ENCODE measurements at regions not wholly inside any gene's neighbourhood (a gene's known extent, or its start where the extent isn't known, plus 50 kb on each side); places are given as distances from the start of the nearest gene placed in this dataset.
A peak's percentile ranks its signal among the peaks of the same experiment; 100 is the strongest.
"Not testable (repeated sequence)": the region's sequence is repeated elsewhere in the genome, so short reads cannot be mapped to it uniquely, and the experiment has no call there.

DNA sequence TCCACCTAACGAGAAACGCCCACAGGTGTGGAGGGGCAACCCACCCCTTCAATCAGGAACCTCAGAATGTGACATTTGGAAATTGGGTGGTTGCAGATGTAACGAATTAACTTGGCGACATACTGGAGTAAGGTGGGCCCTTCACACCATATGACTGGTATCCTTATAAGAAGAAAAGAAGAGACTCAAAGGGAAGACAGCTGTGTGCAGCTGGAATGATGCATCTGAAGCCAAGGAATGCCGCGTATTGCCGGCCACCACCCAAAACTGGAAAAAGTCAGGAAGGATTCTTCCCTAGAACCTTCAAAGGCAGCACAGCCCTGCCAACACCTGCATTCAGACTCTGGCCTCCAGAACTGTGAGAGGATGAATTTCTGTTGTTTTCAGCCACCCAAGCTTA is 270.0 kb upstream of the FRG2C start:
- not testable (repeated sequence) for DNase-seq (ENCODE audit: low spot score)

DNA sequence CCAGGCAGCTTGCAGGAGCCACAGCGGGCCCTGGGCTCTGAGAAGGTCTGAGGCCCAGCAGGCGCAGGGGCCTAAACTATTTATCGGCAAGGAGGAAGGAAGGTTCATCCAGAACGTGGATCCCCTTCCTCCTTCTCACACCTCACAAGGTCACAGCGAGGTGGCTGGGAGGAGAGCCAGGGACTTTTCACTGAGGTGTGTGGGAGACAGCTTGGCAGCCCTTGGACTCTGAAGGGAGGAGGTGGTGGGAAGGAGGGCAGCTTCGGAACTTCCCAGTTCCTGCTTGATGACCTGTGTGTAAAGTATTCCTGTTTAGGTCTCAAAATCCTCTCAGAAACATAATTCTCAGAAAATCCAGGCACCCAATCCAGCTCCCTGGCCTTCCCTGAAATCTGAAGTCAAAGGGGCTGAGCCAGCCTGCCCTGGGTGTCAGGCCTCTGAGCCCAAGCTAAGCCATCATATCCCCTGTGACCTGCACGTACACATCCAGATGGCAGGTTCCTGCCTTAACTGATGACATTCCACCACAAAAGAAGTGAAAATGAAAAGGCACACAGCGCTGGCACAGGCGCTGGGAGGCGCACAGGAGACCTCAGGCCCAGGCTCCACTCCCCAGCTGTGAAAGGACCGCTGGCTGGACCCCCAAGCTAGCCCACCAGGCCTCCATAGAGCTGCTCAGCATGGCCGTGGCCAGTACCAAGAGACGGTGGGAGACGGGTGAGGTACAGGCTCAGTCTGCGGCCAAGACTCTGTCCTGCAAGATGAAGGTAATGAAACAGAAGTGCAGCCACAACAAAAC is 269.4 kb upstream of the FRG2C start:
- not testable (repeated sequence) for DNase-seq (ENCODE audit: low spot score)

DNA sequence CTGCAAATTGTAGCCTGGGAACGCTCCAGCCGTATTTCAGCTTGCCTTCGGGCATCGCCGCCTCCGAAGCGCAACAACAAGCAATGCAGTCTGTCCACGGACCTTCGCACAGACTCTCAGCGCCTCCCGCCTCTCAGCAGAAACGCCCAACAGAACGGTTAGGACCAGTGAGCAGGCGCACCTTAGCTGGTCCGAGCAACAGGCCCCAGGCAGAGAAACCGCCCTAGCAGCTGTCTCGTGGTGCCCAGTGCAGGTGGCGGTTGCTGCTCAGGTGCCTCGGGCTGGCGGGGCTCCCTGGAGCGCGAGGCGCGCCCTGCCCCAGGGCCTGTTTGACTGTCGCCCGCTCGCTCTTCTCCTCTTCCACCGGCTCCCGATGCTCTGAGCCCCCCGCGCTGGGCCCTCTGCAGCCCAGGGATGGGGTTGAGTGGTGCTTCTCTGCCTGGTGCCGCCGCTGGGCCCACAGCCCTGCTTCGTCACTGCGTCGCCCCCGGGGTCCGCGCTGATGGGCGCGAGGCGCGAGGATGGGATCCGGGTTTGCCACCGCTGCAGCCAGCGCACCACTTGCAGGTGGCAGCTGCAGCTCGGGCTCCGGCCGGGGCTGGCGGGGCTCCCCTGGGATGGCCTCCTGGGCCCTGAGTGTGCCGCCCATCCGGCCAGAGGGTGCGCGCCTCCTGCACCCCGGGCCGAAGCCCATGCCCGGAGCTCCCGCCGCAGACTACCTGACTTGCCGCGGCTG is 268.4 kb upstream of the FRG2C start:
- no peak for DNase-seq (ENCODE audit: low spot score)

DNA sequence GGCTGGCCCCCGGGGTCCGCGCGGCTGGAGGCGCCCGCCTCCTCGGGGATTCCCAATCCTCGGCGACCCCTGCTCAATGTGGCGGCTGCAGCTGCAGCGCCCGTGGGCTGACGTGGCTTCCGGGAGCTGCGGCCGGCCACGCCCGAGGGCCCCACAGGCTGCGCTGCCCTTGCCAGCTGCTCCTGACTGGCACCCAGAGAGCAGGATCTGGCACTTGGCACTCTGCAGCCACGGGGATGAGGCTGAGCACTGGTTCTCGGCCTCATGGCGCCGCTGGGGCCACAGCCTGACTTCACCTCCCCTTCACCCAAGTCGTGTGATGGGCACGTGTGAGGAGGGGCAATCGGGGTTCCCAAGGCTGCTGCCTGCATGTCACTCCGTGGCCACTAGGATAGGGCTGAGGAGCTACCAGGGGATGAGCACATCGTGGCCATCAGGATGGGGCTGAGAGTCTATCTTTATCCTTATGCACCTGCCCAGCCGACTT is 267.8 kb upstream of the FRG2C start:
- DNase-seq (ENCODE audit: low spot score): no peak

DNA sequence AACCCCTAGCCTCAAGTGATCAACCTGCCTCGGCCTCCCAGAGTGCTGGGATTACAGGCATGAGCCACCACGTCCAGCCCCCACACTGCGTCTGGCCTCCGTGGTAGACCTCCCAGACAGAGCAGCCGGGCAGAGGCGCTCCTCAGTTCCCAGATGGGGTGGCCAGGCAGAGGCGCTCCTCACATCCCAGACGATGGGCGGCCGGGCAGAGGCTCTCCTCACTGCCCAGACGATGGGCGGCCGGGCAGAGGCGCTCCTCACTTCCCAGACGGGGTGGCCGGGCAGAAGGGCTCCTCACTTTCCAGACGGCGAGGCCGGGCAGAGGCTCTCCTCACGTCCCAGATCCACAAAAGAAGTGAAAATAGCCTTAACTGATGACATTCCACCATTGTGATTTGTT is 266.6 kb upstream of the FRG2C start:
- not testable (repeated sequence) for DNase-seq (ENCODE audit: low spot score)

DNA sequence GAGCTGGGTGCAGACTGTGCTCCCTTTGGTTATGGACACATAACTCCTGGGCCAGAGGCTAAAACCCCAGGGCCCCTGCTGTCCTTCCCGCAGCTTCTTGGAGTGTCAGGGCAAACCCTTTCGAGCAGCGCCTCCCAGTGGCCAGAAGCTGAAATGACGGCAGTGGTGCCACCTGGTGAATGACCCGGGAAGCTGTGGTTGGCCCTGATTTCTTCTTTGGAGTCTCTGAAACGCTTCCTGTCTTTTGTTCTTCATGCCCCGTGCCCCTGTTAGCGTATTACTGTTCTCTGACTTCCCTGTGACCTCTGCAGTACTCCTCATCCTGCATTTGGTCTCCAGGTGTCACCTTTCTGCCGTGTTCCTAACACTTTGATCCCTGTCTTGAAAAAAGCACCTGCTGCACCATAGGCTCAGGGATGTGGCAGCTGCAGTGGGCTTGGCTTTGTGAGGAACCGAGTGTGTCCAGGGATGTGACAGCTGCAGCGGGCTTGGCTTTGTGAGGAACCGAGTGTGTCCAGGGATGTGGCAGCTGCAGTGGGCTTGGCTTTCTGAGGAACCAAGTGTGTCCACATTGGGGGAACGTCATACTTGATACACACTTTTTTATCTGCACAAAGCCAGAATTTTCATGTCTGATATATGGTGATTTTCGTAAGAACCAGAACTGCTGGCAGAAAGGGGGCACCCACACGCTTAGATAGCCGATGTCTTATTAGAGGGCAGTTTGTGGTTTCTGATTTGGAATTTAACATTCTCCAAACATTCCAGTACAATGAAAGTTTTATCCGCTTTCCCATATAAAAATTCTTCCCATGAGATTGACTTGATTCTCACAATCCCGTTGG is 241.8 kb upstream of the FRG2C start:
- DNase-seq (ENCODE audit: low spot score): not testable (repeated sequence)

DNA sequence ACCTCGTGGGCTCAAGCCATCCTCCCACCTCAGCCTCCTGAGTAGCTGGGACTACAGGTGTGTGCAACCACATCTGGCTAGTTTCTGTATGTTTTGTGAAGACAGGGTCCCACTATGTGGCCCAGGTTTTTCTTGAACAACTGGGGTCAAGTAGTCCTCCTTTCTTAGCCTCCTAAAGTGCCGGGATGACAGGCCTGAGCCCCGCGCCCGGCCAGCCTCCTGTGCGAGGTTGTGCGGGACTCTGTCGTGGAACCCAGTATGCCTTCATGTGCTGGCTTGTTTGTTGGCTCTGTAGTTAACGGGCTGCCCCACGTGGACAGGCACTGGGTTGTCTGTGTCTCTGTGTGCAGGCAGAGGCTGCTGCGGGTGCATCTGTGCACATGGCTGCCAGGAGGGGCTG is 238.7 kb upstream of the FRG2C start:
- DNase-seq (ENCODE audit: low spot score): not testable (repeated sequence)

DNA sequence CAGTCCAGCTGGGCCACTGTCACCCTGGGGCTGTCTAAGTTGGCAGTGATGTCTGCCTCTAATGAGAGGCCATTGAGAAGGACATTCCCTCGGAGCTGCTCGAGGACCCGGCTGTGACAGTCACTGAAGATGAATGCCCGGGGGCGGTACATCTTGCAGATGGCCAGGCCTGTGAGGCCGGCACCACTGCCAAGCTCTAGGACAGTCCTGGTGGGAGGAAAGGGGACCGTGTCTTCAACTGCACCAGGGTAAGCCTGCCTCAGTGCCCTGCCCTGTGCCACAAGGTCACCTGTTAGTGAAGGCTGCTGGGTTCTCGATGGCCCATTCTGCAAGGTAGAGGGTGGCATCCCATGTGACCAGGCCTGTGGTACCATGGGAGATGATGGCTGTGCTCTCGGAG is 236.6 kb upstream of the FRG2C start:
- not testable (repeated sequence) for DNase-seq (ENCODE audit: low spot score)

DNA sequence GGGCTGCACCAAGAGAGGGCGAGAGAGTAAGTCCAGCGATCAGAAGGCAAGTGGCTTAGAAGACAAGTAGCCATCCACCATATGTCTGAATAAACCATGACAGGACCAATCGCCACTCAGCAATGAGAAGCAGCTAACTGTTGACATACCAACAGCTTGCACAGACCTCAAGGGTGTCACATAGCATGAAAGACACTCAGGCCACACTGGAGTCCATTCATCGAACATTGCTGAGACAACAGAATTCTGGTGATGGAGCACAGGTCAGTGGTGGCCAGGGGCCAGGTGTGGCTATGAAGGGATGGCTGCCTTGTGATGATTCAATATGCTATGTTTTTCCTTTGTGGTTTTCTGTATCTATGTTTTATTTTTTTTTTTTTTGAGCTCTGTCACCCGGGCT is 236.2 kb upstream of the FRG2C start:
- DNase-seq (ENCODE audit: low spot score): not testable (repeated sequence)

DNA sequence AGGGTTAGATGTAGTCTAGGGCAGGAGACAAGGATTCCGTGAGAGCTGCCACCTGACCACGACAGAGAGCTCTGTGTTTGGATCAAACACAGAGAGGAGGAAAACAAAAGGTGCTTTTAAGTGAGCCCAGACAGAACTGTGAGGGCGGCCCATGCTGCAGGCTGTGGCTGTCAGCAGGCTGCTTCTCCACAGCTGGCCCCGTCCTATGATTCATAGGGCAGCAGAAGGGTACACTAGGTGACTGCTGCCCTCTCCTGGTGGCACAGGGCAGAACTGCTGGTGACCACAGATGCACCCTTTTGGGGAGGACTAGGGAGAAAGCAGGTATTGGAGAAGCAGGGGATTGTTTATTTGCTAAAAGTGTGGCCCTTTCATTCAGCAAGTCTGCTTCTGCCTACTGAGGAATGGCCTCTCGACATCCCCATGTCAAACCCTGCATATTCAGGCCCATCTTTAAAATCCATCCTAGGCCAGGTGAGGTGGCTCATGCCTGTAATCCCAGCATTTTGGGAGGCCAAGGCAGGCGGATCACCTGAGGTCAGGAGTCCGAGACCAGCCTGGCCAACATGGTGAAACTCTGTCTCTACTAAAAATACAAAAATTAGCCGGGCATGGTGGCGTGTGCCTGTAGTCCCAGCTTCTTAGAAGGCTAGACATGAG is 234.4 kb upstream of the FRG2C start:
- peak; percentile 89 for DNase-seq (ENCODE audit: low spot score)

DNA sequence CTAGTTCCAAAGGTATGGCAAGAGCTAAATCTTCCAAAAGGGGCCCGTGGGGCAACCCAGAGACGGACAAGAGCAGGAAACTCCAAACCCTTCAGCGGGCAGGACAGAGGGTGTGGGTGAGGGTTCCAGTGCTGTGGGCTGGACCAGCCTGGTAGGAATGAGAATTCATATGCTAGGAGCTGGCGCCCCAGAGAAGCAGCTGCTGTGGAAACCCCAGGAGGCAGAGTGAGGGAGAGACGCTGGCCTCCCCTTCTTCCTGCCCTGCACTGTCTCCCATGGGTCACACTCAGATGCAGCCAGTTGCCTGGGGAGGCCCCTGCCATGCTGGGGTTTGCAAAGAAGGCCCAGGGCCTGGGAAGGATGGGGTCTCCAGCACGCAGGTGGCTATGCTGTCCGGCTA is 233.7 kb upstream of the FRG2C start:
- DNase-seq (ENCODE audit: low spot score): not testable (repeated sequence)

DNA sequence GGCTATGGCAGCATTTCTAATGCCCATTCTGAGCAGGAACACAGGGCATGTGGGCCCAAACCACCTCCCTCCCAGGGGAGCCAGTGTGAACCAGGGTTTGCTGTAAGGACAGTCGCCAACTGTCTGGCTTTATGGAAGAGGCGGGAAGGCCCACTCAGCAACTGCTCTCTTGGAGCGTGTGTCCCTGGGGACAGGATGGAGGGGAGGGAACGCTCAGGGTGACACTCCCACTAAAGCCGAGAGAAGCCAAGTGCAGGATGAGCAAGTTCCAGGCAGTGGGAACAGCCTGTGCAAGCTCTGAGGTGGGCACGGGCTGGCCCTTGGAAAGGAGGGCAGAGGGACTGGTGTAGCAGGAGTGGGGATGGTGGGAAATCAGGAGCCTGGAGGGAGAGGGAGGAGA is 233.0 kb upstream of the FRG2C start:
- peak; percentile 16 for DNase-seq (ENCODE audit: low spot score)

DNA sequence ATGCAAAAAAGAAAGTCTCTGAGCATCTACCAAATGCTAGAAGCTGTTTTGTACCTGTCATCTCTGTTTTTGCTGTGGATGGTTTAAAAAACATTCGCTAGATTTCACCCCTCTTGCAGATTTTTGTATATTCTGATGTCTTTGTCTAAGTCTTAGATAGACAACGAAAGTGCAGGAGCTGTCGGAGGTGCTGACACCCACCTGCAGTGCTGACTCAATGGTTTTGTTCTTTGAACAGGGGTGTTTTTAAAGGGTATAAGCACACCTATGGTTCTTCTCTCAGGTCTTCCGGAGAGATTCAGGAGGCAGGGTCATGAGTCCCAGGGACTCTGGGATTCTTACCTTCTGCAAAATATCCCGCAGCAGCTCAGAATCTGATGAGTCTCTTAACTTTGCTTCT is 231.7 kb upstream of the FRG2C start:
- DNase-seq (ENCODE audit: low spot score): not testable (repeated sequence)

DNA sequence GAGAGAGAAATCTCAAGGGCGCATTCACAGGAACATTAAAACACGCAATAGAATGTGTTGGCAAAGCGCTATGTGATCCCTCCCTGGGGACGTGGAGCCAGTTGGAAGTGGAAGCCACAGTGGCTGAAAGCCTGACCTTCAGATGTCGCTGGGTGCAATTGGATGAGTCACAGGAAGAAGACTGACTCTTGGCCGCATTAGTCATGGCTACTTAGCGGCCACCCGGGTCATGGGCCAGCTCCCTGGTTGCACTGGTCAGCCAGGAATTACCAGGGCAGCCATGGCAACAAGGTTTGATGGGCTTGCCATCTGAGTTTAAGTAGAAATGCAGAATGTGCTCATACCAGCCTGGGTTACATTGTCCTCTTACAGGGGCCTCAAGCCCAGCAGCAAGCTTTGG is 231.2 kb upstream of the FRG2C start:
- not testable (repeated sequence) for DNase-seq (ENCODE audit: low spot score)

DNA sequence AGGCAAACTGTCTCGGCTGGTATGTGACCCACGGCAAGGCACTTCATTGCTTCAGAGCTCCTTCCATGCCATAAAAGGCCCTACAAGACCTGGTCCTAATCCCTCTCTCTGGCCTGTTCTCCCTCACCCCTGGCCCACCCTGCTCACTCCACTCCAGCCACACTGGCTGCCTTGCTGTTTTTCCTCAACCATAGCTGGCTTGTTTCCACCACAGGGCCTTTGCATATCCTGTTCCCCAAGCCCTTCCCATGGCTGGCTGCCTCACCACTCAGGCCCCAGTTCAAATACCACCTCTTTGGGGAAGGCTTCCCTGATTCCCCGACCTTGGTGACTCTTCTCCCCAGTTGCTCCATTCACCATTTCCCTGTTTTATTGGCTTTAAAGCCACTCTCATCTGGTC is 230.8 kb upstream of the FRG2C start:
- not testable (repeated sequence) for DNase-seq (ENCODE audit: low spot score)

DNA sequence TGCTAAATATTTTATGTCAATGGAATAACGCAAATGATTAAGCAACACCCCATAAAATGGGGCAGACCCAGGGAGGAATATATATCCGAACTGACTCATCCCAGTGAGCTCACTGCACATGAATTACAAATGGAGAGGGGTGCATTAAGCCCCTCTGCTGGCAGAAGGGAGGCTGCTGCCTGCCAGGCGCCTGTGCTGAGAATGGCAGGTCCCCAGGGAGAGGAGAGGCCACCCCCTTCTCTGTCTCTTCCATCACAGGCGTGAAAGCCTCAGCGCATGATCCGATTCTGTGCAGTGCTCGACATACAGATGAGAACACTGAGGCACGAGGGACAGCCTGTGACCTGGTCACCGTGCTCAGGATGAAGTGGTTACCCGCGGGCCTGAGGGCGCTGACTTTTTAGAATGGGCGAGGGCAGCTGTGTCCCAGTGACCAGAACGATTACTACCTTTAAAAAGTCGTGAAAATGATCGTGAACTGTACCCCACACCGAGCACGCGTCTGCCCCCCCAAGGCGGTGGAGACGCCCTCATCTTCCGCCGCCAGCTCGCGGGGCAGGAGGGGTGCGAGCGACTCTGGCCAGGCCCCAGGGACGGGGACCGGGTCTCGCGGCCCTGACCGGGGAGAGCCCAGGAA is 229.7 kb upstream of the FRG2C start:
- peak; percentile 27 for DNase-seq (ENCODE audit: low spot score)

DNA sequence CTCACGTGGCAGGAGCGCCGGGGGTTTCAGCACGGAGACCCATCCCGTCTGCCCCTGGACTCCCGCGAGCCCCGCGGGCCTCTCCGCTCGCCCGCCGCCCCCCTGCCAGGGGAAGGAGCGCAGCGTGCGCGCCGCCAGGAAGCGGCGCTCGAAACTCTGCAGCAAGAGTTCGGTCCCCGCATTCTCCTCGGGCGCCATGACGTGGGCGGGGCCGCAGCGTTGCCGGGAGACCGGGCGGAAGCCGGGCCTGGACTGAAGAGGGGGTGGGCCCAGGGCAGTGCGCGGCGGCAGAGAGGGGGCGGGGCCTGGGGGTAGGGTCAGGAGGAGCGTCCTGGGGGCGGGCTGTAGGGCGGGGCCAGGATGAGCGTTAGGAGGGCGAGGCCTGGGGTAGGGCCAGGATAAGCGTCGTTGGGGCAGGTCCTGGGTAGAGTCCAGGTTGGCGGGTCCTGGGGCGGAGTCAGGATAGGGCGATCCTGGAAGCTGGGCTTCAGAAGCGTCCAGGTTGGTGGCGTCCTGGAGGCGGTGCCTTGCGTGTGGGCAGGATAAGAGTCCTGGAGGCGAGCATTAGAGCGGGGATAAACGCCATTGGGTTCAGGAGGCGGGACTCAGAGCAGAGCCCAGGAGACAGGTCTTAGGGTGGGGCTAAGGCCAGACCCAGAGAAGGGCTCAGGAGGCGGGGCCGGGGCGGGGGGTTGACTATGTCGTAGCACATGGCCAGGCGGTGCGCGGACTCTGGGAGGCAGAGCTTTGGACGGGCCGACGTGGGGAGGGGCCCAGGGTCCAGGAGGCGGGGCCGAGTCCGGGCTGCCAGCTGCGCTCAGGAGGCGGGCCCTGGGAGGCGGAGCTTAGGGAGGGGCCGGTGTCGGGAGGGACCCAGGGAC is 229.0 kb upstream of the FRG2C start:
- peak; percentile 98 for DNase-seq (ENCODE audit: low spot score)

DNA sequence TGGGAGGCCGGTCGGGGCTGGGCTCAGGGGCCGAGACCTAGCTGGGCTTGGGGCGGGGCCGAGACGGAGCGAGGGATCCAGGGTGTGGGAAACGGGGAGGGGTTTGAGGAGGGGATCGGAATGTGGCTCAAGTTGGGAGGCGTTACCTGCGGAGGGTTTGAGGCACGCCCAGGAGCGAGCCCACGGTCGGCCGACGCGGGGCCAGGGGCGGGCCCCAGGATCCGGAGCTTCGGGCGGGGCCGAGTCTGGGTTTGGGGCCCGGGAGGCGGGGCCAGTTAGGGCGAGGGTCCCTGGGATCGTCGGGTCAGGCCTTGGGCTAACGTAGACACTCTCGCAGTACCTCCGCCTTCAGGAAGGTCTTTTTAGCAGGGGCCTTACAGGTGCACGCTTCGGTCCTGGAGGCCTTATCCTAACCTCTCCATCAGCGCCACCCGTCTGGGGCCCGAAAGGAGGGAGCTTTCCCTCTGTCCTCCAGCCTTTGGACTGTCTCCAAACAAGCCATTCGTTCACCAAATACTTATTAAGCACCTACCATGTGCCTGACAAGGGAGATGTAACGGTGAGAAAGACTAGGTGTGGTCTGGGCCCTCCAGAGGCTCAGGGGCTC is 228.2 kb upstream of the FRG2C start:
- DNase-seq (ENCODE audit: low spot score): not testable (repeated sequence)

DNA sequence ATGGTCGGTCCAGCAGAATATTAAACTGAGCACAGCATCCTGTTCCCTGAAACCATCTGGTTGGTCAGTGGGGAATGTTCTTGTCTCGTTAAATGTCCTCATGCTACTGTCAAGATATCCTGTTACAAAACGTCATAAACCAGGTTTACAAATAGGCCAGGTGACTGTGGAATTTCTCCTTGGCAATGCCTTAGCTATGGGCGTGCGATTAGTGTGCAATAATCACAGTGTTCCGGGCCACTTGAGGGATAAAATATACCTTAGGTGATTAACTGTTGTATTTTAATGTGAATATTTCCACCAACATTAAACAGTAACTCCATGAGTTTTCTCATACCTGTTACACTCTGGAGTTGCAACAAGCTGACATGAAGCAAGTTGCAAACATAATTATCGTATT is 223.1 kb upstream of the FRG2C start:
- not testable (repeated sequence) for DNase-seq (ENCODE audit: low spot score)

DNA sequence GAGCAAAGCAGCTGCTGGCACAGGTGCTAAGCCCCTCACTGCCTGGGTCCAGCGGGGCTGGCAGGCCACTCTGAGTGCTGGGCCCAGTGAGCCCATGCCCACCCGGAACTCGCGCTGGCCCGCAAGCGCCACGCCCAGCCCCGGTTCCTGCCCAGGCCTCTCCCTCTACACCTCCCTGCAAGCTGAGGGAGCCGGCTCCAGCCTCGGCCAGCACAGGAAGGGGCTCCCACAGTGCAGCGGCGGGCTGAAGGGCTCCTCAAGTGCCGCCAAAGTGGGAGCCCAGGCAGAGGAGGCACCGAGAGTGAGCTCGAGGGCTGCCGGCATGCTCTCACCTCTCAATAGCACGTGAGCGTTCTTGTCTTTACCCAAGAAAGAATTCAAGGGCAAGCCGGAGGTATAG is 219.5 kb upstream of the FRG2C start:
- DNase-seq (ENCODE audit: low spot score): not testable (repeated sequence)

Measured in Ammon's horn (tissue), 1 donor.